ENCODE measurements at regions not wholly inside any gene's neighbourhood (a gene's known extent, or its start where the extent isn't known, plus 50 kb on each side); places are given as distances from the start of the nearest gene placed in this dataset.
"Not testable (repeated sequence)": the region's sequence is repeated elsewhere in the genome, so short reads cannot be mapped to it uniquely, and the experiment has no call there.

- POLR2A ChIA-PET: no interaction called here
- ATAC-seq (no peak), DNase-seq (no peak)
- no peaks in the 10 kb centered on the region for H3K9me3 Mint-ChIP-seq
- intact Hi-C loops (cut with micrococcal nuclease): no loop called here
- H3K4me1 Mint-ChIP-seq (ENCODE audit: low read depth): no peaks in the 10 kb centered on the region
- CTCF ChIA-PET: no interaction called here
- no peaks in the 10 kb centered on the region for H3K27me3 Mint-ChIP-seq
- TF ChIP-seq CTCF (IDR thresholded peaks at IDR 0.05): no peak
- no peak overlapping the region for H3K4me3 Mint-ChIP-seq
- no peaks in the 10 kb centered on the region for H3K36me3 Mint-ChIP-seq (ENCODE audit: low read depth)
- no peak overlapping the region for H3K27ac Mint-ChIP-seq
Observed at GRCh38 chrX:142299406-142299805, 94.3 kb upstream of the MAGEC2 start.

- no peak overlapping the region for H3K27ac Mint-ChIP-seq
- DNase-seq (no peak), ATAC-seq (no peak)
- no peaks in the 10 kb centered on the region for H3K27me3 Mint-ChIP-seq
- ChIA-PET POLR2A (no interaction called here), CTCF (no interaction called here)
- H3K36me3 Mint-ChIP-seq (ENCODE audit: low read depth): no peaks in the 10 kb centered on the region
- no peaks in the 10 kb centered on the region for H3K4me1 Mint-ChIP-seq (ENCODE audit: low read depth)
- TF ChIP-seq CTCF (IDR thresholded peaks at IDR 0.05): no peak
- no peak overlapping the region for H3K4me3 Mint-ChIP-seq
- H3K9me3 Mint-ChIP-seq: no peaks in the 10 kb centered on the region
- intact Hi-C loops (cut with micrococcal nuclease): no loop called here
Observed at GRCh38 chrX:142296421-142296820, 91.3 kb upstream of the MAGEC2 start.

GRCh38 chrX:142295190-142295589 is 90.1 kb upstream of the MAGEC2 start:
- no peak for ATAC-seq
- Mint-ChIP-seq H3K27ac (no peak overlapping the region), H3K27me3 (no peaks in the 10 kb centered on the region), H3K9me3 (no peaks in the 10 kb centered on the region), H3K4me3 (no peak overlapping the region), H3K4me1 (ENCODE audit: low read depth) (no peaks in the 10 kb centered on the region), H3K36me3 (ENCODE audit: low read depth) (no peaks in the 10 kb centered on the region)
- DNase-seq: no peak
- no peak for TF ChIP-seq CTCF (IDR thresholded peaks at IDR 0.05)
- intact Hi-C loops (cut with micrococcal nuclease): no loop called here
- CTCF ChIA-PET: no interaction called here
- POLR2A ChIA-PET: no interaction called here

- H3K36me3 Mint-ChIP-seq (ENCODE audit: low read depth); H3K27ac Mint-ChIP-seq; H3K4me3 Mint-ChIP-seq; ATAC-seq; intact Hi-C loops (cut with micrococcal nuclease); H3K9me3 Mint-ChIP-seq; DNase-seq; CTCF ChIA-PET; H3K27me3 Mint-ChIP-seq; H3K4me1 Mint-ChIP-seq (ENCODE audit: low read depth); POLR2A ChIA-PET: not testable (repeated sequence)
Observed at GRCh38 chrX:142270166-142270565, 65.1 kb upstream of the MAGEC2 start.

- H3K27ac Mint-ChIP-seq: no peak overlapping the region
- no peaks in the 10 kb centered on the region for H3K4me1 Mint-ChIP-seq (ENCODE audit: low read depth)
- no peaks in the 10 kb centered on the region for H3K27me3 Mint-ChIP-seq
- peaks cover 3% of the 10 kb centered on the region for H3K9me3 Mint-ChIP-seq
- intact Hi-C loops (cut with micrococcal nuclease): no loop called here
- H3K36me3 Mint-ChIP-seq (ENCODE audit: low read depth): no peaks in the 10 kb centered on the region
- CTCF ChIA-PET: no interaction called here
- TF ChIP-seq CTCF (IDR thresholded peaks at IDR 0.05): no peak
- ATAC-seq (no peak), DNase-seq (no peak)
- POLR2A ChIA-PET: no interaction called here
- H3K4me3 Mint-ChIP-seq: no peak overlapping the region
Observed at GRCh38 chrX:142266417-142266816, 61.3 kb upstream of the MAGEC2 start.

GRCh38 chrX:142265549-142265948 is 60.5 kb upstream of the MAGEC2 start:
- H3K27me3 Mint-ChIP-seq; CTCF ChIA-PET; H3K4me3 Mint-ChIP-seq; H3K9me3 Mint-ChIP-seq; H3K27ac Mint-ChIP-seq; H3K36me3 Mint-ChIP-seq (ENCODE audit: low read depth); H3K4me1 Mint-ChIP-seq (ENCODE audit: low read depth); DNase-seq; intact Hi-C loops (cut with micrococcal nuclease); POLR2A ChIA-PET; ATAC-seq: not testable (repeated sequence)
